Endodermal cell (in vitro differentiated cells): ENCODE measurements at regions not wholly inside any gene's neighbourhood (a gene's known extent, or its start where the extent isn't known, plus 50 kb on each side); places are given as distances from the start of the nearest gene placed in this dataset.

Source experiments
- DNase-seq: peaks from one replicate; pipeline ENCODE4 v3.0.0-alpha.2; 2017
- H3K27ac ChIP-seq: 2 replicates; pipeline ENCODE4 v1.5.1; 2013; ENCODE audit warnings: mild to moderate bottlenecking, low read depth, low read length, moderate library complexity
- H3K27me3 ChIP-seq: 2 replicates; pipeline ENCODE4 v1.6.1; 2013; ENCODE audit warnings: mild to moderate bottlenecking, low read length, moderate library complexity; ENCODE audit not compliant: insufficient read depth, control insufficient read depth, poor library complexity, severe bottlenecking
- H3K36me3 ChIP-seq: 2 replicates; pipeline ENCODE4 v1.7.0; 2013; ENCODE audit warnings: mild to moderate bottlenecking, low read length, moderate library complexity; ENCODE audit not compliant: control insufficient read depth, insufficient read depth
- H3K4me1 ChIP-seq: one replicate; pipeline ENCODE4 v1.7.0; 2013; ENCODE audit warnings: low read length; ENCODE audit not compliant: control insufficient read depth, insufficient read depth
- H3K4me3 ChIP-seq: 2 replicates; pipeline ENCODE4 v1.5.1; 2013; ENCODE audit warnings: mild to moderate bottlenecking, low read length, moderate library complexity
- H3K9ac ChIP-seq: 2 replicates; pipeline ENCODE4 v1.6.1; 2013; ENCODE audit warnings: mild to moderate bottlenecking, low read length, moderate library complexity; ENCODE audit not compliant: poor library complexity, severe bottlenecking; ENCODE audit errors: extremely low read depth
- H3K9me3 ChIP-seq: 2 replicates; pipeline ENCODE4 v1.6.1; 2013; ENCODE audit warnings: mild to moderate bottlenecking, low read length, moderate library complexity; ENCODE audit not compliant: control insufficient read depth
- H3K27ac Mint-ChIP-seq: 2 replicates; pipeline ENCODE4 v1.8.0; 2020; ENCODE audit warnings: mixed read lengths
- H3K27me3 Mint-ChIP-seq: 2 replicates; pipeline ENCODE4 v1.8.0; 2021; ENCODE audit warnings: mild to moderate bottlenecking, mixed read lengths; ENCODE audit not compliant: insufficient read depth
- H3K36me3 Mint-ChIP-seq: 2 replicates; pipeline ENCODE4 v1.8.0; 2020; ENCODE audit warnings: low read depth, mixed read lengths
- H3K4me1 Mint-ChIP-seq: 2 replicates; pipeline ENCODE4 v1.8.0; 2020; ENCODE audit warnings: mixed read lengths
- H3K4me3 Mint-ChIP-seq: 2 replicates; pipeline ENCODE4 v1.8.0; 2020; ENCODE audit warnings: mild to moderate bottlenecking, moderate library complexity, mixed read lengths
- H3K9me3 Mint-ChIP-seq: 2 replicates; pipeline ENCODE4 v1.8.0; 2020; ENCODE audit warnings: mild to moderate bottlenecking, mixed read lengths
- WGBS, 2 experiments: methylation state at CpG; one replicate each; pipeline versions ENCODE4 v1.1.5 to v1.1.7; 2013; ENCODE audit warnings: missing lambda C conversion rate in 2 of 2, mixed read lengths in 1 of 2; ENCODE audit not compliant: insufficient coverage in 1 of 2, insufficient read length in 1 of 2; 5-methylcytosine and 5-hydroxymethylcytosine counted together
- TF ChIP-seq, protein P1 (sequence below): fragments of 200-600 bp; sonication (generic); conservative IDR thresholded peaks from 2 replicates; pipeline ENCODE4 v1.5.0; 2021; ENCODE audit warnings: antibody characterized with exemption, mild to moderate bottlenecking

DNA sequence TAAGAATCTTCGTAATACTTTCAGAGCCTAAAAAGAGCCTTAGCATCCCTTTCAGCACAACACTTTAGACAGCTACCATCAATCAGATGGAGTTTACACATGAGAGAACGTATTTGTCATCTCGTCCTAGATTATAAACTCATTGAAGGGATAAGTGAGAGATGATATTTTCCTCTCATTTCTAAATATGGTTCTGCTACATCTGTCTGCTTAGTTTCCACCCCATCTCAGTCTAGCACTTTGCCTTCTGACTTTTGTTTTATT lies 208.4 kb upstream of the CD180 start:
- Histone ChIP-seq H3K36me3 (no peaks in the 10 kb centered on the region), H3K27ac (no peak overlapping the region), H3K9ac (no peak overlapping the region), H3K4me1 (peaks cover 2% of the 10 kb centered on the region), H3K4me3 (no peak overlapping the region), H3K9me3 (no peaks in the 10 kb centered on the region), H3K27me3 (no peaks in the 10 kb centered on the region)
- no peak for DNase-seq
- peaks cover 5% of the 10 kb centered on the region for H3K4me1 Mint-ChIP-seq
- TF ChIP-seq, protein P1, sequence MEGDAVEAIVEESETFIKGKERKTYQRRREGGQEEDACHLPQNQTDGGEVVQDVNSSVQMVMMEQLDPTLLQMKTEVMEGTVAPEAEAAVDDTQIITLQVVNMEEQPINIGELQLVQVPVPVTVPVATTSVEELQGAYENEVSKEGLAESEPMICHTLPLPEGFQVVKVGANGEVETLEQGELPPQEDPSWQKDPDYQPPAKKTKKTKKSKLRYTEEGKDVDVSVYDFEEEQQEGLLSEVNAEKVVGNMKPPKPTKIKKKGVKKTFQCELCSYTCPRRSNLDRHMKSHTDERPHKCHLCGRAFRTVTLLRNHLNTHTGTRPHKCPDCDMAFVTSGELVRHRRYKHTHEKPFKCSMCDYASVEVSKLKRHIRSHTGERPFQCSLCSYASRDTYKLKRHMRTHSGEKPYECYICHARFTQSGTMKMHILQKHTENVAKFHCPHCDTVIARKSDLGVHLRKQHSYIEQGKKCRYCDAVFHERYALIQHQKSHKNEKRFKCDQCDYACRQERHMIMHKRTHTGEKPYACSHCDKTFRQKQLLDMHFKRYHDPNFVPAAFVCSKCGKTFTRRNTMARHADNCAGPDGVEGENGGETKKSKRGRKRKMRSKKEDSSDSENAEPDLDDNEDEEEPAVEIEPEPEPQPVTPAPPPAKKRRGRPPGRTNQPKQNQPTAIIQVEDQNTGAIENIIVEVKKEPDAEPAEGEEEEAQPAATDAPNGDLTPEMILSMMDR: no peak
- no peaks in the 10 kb centered on the region for H3K36me3 Mint-ChIP-seq
- H3K27me3 Mint-ChIP-seq: no peaks in the 10 kb centered on the region
- H3K27ac Mint-ChIP-seq: no peak overlapping the region
- no peak overlapping the region for H3K4me3 Mint-ChIP-seq
- 75 to 89% methylated on average over 1 to 3 of the region's 3 CpGs for WGBS, 2 experiments
- no peaks in the 10 kb centered on the region for H3K9me3 Mint-ChIP-seq

DNA sequence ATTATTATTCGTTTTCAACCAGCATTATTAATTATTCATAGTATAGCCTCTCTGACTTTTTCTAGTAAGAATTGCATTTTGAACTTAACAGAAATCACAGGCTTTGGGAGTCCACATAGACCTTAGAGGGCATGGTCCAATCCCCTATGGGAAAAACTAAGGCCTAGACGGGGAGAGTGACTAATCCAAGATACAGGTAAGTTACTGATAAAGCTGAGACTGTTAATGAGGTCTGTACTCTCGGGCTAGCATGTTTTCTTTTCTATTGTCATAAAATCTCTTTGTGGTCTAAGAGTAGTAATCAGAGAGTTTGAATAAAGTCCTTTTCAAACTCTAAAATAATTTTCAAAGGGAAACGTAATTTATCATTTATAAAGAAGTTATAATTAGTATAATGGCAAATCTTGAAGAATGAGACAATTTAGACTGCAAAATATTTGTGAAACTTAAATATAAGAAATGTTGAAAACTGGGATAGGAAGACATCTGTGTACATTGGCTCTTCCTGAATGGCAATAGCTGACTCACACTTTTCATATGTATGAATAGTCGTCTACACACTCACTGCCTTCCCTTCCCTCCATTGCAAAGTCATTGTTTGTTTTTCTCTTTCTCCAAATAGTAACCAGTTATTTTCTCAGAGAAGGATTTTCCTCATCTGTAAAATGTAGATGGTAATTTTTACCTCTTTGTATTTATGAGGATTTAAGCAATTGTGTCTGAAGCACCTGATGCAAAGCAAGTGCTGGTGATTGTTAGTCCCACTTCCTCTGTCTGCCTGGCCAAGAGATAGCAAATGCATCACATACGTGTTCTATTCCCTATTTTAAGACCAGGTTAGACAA lies 207.9 kb upstream of the CD180 start:
- 76 to 100% methylated on average over 1 to 5 of the region's 6 CpGs for WGBS, 2 experiments
- H3K9ac ChIP-seq: no peak overlapping the region
- H3K4me3 Mint-ChIP-seq: no peak overlapping the region
- TF ChIP-seq, protein P1: no peak
- H3K36me3 Mint-ChIP-seq: no peaks in the 10 kb centered on the region
- peaks cover 2% of the 10 kb centered on the region for H3K4me1 ChIP-seq
- peaks cover 5% of the 10 kb centered on the region for H3K4me1 Mint-ChIP-seq
- H3K27ac Mint-ChIP-seq: no peak overlapping the region
- H3K27ac ChIP-seq: no peak overlapping the region
- no peaks in the 10 kb centered on the region for H3K27me3 Mint-ChIP-seq
- H3K9me3 ChIP-seq: no peaks in the 10 kb centered on the region
- no peaks in the 10 kb centered on the region for H3K9me3 Mint-ChIP-seq
- no peaks in the 10 kb centered on the region for H3K36me3 ChIP-seq
- no peak for DNase-seq
- H3K4me3 ChIP-seq: no peak overlapping the region
- H3K27me3 ChIP-seq: no peaks in the 10 kb centered on the region

DNA sequence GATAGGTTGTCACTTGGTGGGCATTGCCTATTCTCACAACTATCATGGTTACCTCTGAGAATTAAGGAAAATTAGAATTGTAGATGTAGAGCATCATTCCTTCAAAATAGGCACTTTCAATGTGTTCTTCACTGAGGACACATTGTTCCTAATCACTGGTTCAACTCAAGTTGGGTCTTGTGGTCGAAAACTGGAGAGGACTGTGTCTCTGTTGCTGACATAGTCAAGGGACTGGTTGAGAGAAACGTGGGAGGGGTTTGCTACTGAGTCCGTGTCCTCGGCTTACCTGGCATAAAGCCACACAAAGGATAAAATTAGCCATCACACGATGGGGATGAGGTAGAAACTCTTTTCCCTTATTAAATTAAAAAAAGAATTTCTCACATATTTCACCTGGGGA lies 205.9 kb upstream of the CD180 start:
- WGBS, 2 experiments: 91 to 96% methylated on average over 4 of the region's 5 CpGs
- H3K36me3 ChIP-seq: no peaks in the 10 kb centered on the region
- no peaks in the 10 kb centered on the region for H3K27me3 ChIP-seq
- H3K9ac ChIP-seq: no peak overlapping the region
- H3K4me3 Mint-ChIP-seq: no peak overlapping the region
- peaks cover 2% of the 10 kb centered on the region for H3K4me1 ChIP-seq
- H3K27me3 Mint-ChIP-seq: no peaks in the 10 kb centered on the region
- no peak overlapping the region for H3K27ac Mint-ChIP-seq
- no peaks in the 10 kb centered on the region for H3K36me3 Mint-ChIP-seq
- H3K9me3 Mint-ChIP-seq: peaks cover 2% of the 10 kb centered on the region
- DNase-seq: no peak
- no peak overlapping the region for H3K4me3 ChIP-seq
- H3K4me1 Mint-ChIP-seq: peaks cover 5% of the 10 kb centered on the region
- TF ChIP-seq, protein P1: no peak
- H3K9me3 ChIP-seq: no peaks in the 10 kb centered on the region
- no peak overlapping the region for H3K27ac ChIP-seq
